ENCODE measurements at regions not wholly inside any gene's neighbourhood (a gene's known extent, or its start where the extent isn't known, plus 50 kb on each side); places are given as distances from the start of the nearest gene placed in this dataset.

- TF ChIP-seq CTCF (IDR thresholded peaks at IDR 0.05; ENCODE audit: low read length), result no peak
- no peak for TF ChIP-seq EZH2 (IDR thresholded peaks at IDR 0.05; ENCODE audit: borderline replicate concordance, low read length)
Observed at GRCh38 chr2:45195916-45196315, 186.7 kb upstream of the SIX2 start.

Measured in OCI-LY1 (cell line).